ENCODE measurements at regions not wholly inside any gene's neighbourhood (a gene's known extent, or its start where the extent isn't known, plus 50 kb on each side); places are given as distances from the start of the nearest gene placed in this dataset.
A peak's percentile ranks its signal among the peaks of the same experiment; 100 is the strongest.

GRCh38 chr5:169448826-169449225 lies 134.7 kb upstream of the SPDL1 start:
- DNase-seq (ENCODE audit: low read depth), result no peak

GRCh38 chr5:169445191-169445590 lies 138.4 kb upstream of the SPDL1 start:
- DNase-seq (ENCODE audit: low read depth), result no peak

GRCh38 chr5:169442913-169443784 lies 140.4 kb upstream of the SPDL1 start:
- DNase-seq (ENCODE audit: low read depth), result no peak

- DNase-seq (ENCODE audit: low read depth), result no peak
These were observed 141.1 kb upstream of the SPDL1 start for GRCh38 chr5:169442403-169442874.

GRCh38 chr5:169440107-169440705 lies 139.3 kb upstream of the SLIT3 start:
- no peak for DNase-seq (ENCODE audit: low read depth)

GRCh38 chr5:169439362-169439761 lies 138.4 kb upstream of the SLIT3 start:
- no peak for DNase-seq (ENCODE audit: low read depth)

GRCh38 chr5:169435506-169436229 lies 134.7 kb upstream of the SLIT3 start:
- DNase-seq (ENCODE audit: low read depth), result no peak

- no peak for DNase-seq (ENCODE audit: low read depth)
These were observed 132.3 kb upstream of the SLIT3 start for GRCh38 chr5:169433221-169433651.

- peak; percentile 72 for DNase-seq (ENCODE audit: low read depth)
These were observed 130.4 kb upstream of the SLIT3 start for GRCh38 chr5:169431386-169431785.

- no peak for DNase-seq (ENCODE audit: low read depth)
These were observed 129.7 kb upstream of the SLIT3 start for GRCh38 chr5:169430671-169431070.

GRCh38 chr5:169429044-169429443 lies 128.1 kb upstream of the SLIT3 start:
- no peak for DNase-seq (ENCODE audit: low read depth)

GRCh38 chr5:169426784-169427183 lies 125.8 kb upstream of the SLIT3 start:
- no peak for DNase-seq (ENCODE audit: low read depth)

GRCh38 chr5:169424670-169425378 lies 123.9 kb upstream of the SLIT3 start:
- DNase-seq (ENCODE audit: low read depth), result no peak

- DNase-seq (ENCODE audit: low read depth), result no peak
These were observed 123.3 kb upstream of the SLIT3 start for GRCh38 chr5:169424279-169424655.

- DNase-seq (ENCODE audit: low read depth), result no peak
These were observed 122.8 kb upstream of the SLIT3 start for GRCh38 chr5:169423580-169424278.

- DNase-seq (ENCODE audit: low read depth), result no peak
These were observed 121.1 kb upstream of the SLIT3 start for GRCh38 chr5:169422087-169422486.

GRCh38 chr5:169421677-169422076 lies 120.7 kb upstream of the SLIT3 start:
- no peak for DNase-seq (ENCODE audit: low read depth)

GRCh38 chr5:169417676-169418075 lies 116.7 kb upstream of the SLIT3 start:
- no peak for DNase-seq (ENCODE audit: low read depth)

- peak; percentile 80 for DNase-seq (ENCODE audit: low read depth)
These were observed 115.8 kb upstream of the SLIT3 start for GRCh38 chr5:169416583-169417196.

GRCh38 chr5:169415948-169416347 lies 115.0 kb upstream of the SLIT3 start:
- no peak for DNase-seq (ENCODE audit: low read depth)

- no peak for DNase-seq (ENCODE audit: low read depth)
These were observed 114.4 kb upstream of the SLIT3 start for GRCh38 chr5:169415371-169415770.

All from HS-5 (cell line).